ENCODE measurements at regions not wholly inside any gene's neighbourhood (a gene's known extent, or its start where the extent isn't known, plus 50 kb on each side); places are given as distances from the start of the nearest gene placed in this dataset.

DNA sequence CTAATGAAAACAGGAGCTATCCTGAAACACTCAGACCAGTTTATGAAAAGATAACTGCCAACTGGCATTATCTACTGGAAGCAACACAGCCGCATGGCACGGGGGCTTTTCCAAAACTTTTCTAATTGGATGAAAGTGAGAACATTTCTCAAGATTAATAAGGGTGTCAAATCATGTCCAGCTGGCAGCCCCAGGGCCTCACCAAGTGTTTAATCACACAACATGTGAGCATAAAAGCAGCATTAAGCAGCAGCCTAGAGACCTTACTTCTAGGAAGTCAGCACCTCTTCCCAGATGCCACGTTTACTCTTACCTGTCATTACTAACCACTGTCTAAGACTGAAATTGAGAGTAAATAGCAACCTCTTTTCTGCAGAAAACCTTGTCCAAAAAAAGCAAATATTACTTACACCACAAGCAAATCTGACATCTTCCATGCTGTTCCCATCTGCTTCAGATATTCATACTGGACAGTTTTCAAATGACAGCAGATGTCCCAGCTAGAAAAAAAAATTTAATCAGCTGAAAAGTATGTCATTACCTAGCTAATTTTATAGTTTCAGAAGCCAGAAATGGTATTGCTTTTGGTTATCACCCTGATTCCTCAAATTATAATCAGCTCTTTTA, 341.5 kb upstream of the ZP4 start:
- TF ChIP-seq, protein P1, sequence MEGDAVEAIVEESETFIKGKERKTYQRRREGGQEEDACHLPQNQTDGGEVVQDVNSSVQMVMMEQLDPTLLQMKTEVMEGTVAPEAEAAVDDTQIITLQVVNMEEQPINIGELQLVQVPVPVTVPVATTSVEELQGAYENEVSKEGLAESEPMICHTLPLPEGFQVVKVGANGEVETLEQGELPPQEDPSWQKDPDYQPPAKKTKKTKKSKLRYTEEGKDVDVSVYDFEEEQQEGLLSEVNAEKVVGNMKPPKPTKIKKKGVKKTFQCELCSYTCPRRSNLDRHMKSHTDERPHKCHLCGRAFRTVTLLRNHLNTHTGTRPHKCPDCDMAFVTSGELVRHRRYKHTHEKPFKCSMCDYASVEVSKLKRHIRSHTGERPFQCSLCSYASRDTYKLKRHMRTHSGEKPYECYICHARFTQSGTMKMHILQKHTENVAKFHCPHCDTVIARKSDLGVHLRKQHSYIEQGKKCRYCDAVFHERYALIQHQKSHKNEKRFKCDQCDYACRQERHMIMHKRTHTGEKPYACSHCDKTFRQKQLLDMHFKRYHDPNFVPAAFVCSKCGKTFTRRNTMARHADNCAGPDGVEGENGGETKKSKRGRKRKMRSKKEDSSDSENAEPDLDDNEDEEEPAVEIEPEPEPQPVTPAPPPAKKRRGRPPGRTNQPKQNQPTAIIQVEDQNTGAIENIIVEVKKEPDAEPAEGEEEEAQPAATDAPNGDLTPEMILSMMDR (IDR thresholded peaks at IDR 0.05; ENCODE audit: extremely low read depth in 1 of 2, insufficient read depth in 1 of 2, low read depth in 1 of 2, low read length in 2 of 2): no peak
- no peak for TF ChIP-seq FOS (IDR thresholded peaks at IDR 0.05; ENCODE audit: borderline replicate concordance, insufficient read depth, low read length)
- TF ChIP-seq GATA2 (IDR thresholded peaks at IDR 0.05; ENCODE audit: insufficient read depth, insufficient read length, low read depth, low read length): no peak
- no peak for TF ChIP-seq POLR2A (IDR thresholded peaks at IDR 0.05; ENCODE audit: low read depth, low read length)
- no peak for TF ChIP-seq POLR2AphosphoS5 (IDR thresholded peaks at IDR 0.05; ENCODE audit: insufficient read depth, low read depth, low read length)
- no peak for TF ChIP-seq EZH2 (IDR thresholded peaks at IDR 0.05; ENCODE audit: borderline replicate concordance, low read depth, low read length, severe bottlenecking)
- TF ChIP-seq MYC (IDR thresholded peaks at IDR 0.05; ENCODE audit: low read depth, low read length): no peak
- TF ChIP-seq JUN (IDR thresholded peaks at IDR 0.05; ENCODE audit: borderline replicate concordance, insufficient read depth, insufficient read length, low read depth): no peak

All from endothelial cell of umbilical vein (primary cell).